ENCODE measurements at regions not wholly inside any gene's neighbourhood (a gene's known extent, or its start where the extent isn't known, plus 50 kb on each side); places are given as distances from the start of the nearest gene placed in this dataset.

GRCh38 chr16:6517020-6517720 lies 815.5 kb upstream of the RBFOX1 start:
- TF ChIP-seq SUZ12 (IDR thresholded peaks at IDR 0.05; ENCODE audit: extremely low read depth, insufficient read depth, insufficient read length) = no peak
- no peak for TF ChIP-seq ZNF274 (IDR thresholded peaks at IDR 0.05; ENCODE audit: low read depth, low read length)
- no peak for TF ChIP-seq YY1 (IDR thresholded peaks at IDR 0.05; ENCODE audit: insufficient read depth, insufficient read length)
- DNase-seq (ENCODE audit: low read depth, low spot score) = no peak
- H3K36me3 ChIP-seq (ENCODE audit: insufficient read depth, insufficient read length, low read length) = no peaks in the 10 kb centered on the region
- H3K27me3 ChIP-seq (ENCODE audit: insufficient read depth, insufficient read length) = no peaks in the 10 kb centered on the region
- no peak overlapping the region for H3K4me3 ChIP-seq (ENCODE audit: insufficient read length, low read depth)
- H3K9me3 ChIP-seq (ENCODE audit: insufficient read depth, low read length) = no peaks in the 10 kb centered on the region; the same call in 1 of the 2 replicates
- no peak overlapping the region for H3K9ac ChIP-seq (ENCODE audit: insufficient read length, low read depth)
- no peaks in the 10 kb centered on the region for H3K4me1 ChIP-seq (ENCODE audit: insufficient read depth, insufficient read length)

- Histone ChIP-seq H3K9ac (ENCODE audit: insufficient read length, low read depth) (no peak overlapping the region), H3K4me1 (ENCODE audit: insufficient read depth, insufficient read length) (no peaks in the 10 kb centered on the region), H3K4me3 (ENCODE audit: insufficient read length, low read depth) (no peak overlapping the region), H3K27me3 (ENCODE audit: insufficient read depth, insufficient read length) (no peaks in the 10 kb centered on the region), H3K36me3 (ENCODE audit: insufficient read depth, insufficient read length, low read length) (no peaks in the 10 kb centered on the region), H3K9me3 (ENCODE audit: insufficient read depth, low read length) (no peaks in the 10 kb centered on the region; the same call in 1 of the 2 replicates)
- no peak for DNase-seq (ENCODE audit: low read depth, low spot score)
- no peak for TF ChIP-seq YY1 (IDR thresholded peaks at IDR 0.05; ENCODE audit: insufficient read depth, insufficient read length)
- TF ChIP-seq SUZ12 (IDR thresholded peaks at IDR 0.05; ENCODE audit: extremely low read depth, insufficient read depth, insufficient read length) = no peak
- TF ChIP-seq ZNF274 (IDR thresholded peaks at IDR 0.05; ENCODE audit: low read depth, low read length) = no peak
Measured at GRCh38 chr16:6512512-6512911, 820.1 kb upstream of the RBFOX1 start.

GRCh38 chr16:6510261-6510660 lies 822.4 kb upstream of the RBFOX1 start:
- Histone ChIP-seq H3K4me1 (ENCODE audit: insufficient read depth, insufficient read length) (no peaks in the 10 kb centered on the region), H3K27me3 (ENCODE audit: insufficient read depth, insufficient read length) (no peaks in the 10 kb centered on the region), H3K36me3 (ENCODE audit: insufficient read depth, insufficient read length, low read length) (no peaks in the 10 kb centered on the region), H3K4me3 (ENCODE audit: insufficient read length, low read depth) (no peak overlapping the region), H3K9ac (ENCODE audit: insufficient read length, low read depth) (no peak overlapping the region), H3K9me3 (ENCODE audit: insufficient read depth, low read length) (no peaks in the 10 kb centered on the region; the same call in 1 of the 2 replicates)
- no peak for TF ChIP-seq SUZ12 (IDR thresholded peaks at IDR 0.05; ENCODE audit: extremely low read depth, insufficient read depth, insufficient read length)
- TF ChIP-seq YY1 (IDR thresholded peaks at IDR 0.05; ENCODE audit: insufficient read depth, insufficient read length) = no peak
- no peak for TF ChIP-seq ZNF274 (IDR thresholded peaks at IDR 0.05; ENCODE audit: low read depth, low read length)
- no peak for DNase-seq (ENCODE audit: low read depth, low spot score)

- no peak for DNase-seq (ENCODE audit: low read depth, low spot score)
- H3K4me3 ChIP-seq (ENCODE audit: insufficient read length, low read depth) = no peak overlapping the region
- no peak for TF ChIP-seq YY1 (IDR thresholded peaks at IDR 0.05; ENCODE audit: insufficient read depth, insufficient read length)
- no peak for TF ChIP-seq ZNF274 (IDR thresholded peaks at IDR 0.05; ENCODE audit: low read depth, low read length)
- no peak for TF ChIP-seq SUZ12 (IDR thresholded peaks at IDR 0.05; ENCODE audit: extremely low read depth, insufficient read depth, insufficient read length)
- no peaks in the 10 kb centered on the region for H3K27me3 ChIP-seq (ENCODE audit: insufficient read depth, insufficient read length)
- no peaks in the 10 kb centered on the region for H3K36me3 ChIP-seq (ENCODE audit: insufficient read depth, insufficient read length, low read length)
- H3K9ac ChIP-seq (ENCODE audit: insufficient read length, low read depth) = no peak overlapping the region
- no peaks in the 10 kb centered on the region for H3K9me3 ChIP-seq (ENCODE audit: insufficient read depth, low read length)
- H3K4me1 ChIP-seq (ENCODE audit: insufficient read depth, insufficient read length) = no peaks in the 10 kb centered on the region
Measured at GRCh38 chr16:6499413-6499812, 833.2 kb upstream of the RBFOX1 start.

GRCh38 chr16:6498858-6499257 lies 833.8 kb upstream of the RBFOX1 start:
- Histone ChIP-seq H3K9ac (ENCODE audit: insufficient read length, low read depth) (no peak overlapping the region), H3K9me3 (ENCODE audit: insufficient read depth, low read length) (no peaks in the 10 kb centered on the region), H3K4me3 (ENCODE audit: insufficient read length, low read depth) (no peak overlapping the region), H3K27me3 (ENCODE audit: insufficient read depth, insufficient read length) (no peaks in the 10 kb centered on the region), H3K36me3 (ENCODE audit: insufficient read depth, insufficient read length, low read length) (no peaks in the 10 kb centered on the region), H3K4me1 (ENCODE audit: insufficient read depth, insufficient read length) (no peaks in the 10 kb centered on the region)
- no peak for TF ChIP-seq ZNF274 (IDR thresholded peaks at IDR 0.05; ENCODE audit: low read depth, low read length)
- TF ChIP-seq YY1 (IDR thresholded peaks at IDR 0.05; ENCODE audit: insufficient read depth, insufficient read length) = no peak
- TF ChIP-seq SUZ12 (IDR thresholded peaks at IDR 0.05; ENCODE audit: extremely low read depth, insufficient read depth, insufficient read length) = no peak
- DNase-seq (ENCODE audit: low read depth, low spot score) = no peak

GRCh38 chr16:6496996-6497395 lies 835.6 kb upstream of the RBFOX1 start:
- DNase-seq (ENCODE audit: low read depth, low spot score) = no peak
- H3K4me3 ChIP-seq (ENCODE audit: insufficient read length, low read depth) = no peak overlapping the region
- H3K9me3 ChIP-seq (ENCODE audit: insufficient read depth, low read length) = no peaks in the 10 kb centered on the region
- no peaks in the 10 kb centered on the region for H3K4me1 ChIP-seq (ENCODE audit: insufficient read depth, insufficient read length)
- no peaks in the 10 kb centered on the region for H3K27me3 ChIP-seq (ENCODE audit: insufficient read depth, insufficient read length)
- no peak overlapping the region for H3K9ac ChIP-seq (ENCODE audit: insufficient read length, low read depth)
- TF ChIP-seq SUZ12 (IDR thresholded peaks at IDR 0.05; ENCODE audit: extremely low read depth, insufficient read depth, insufficient read length) (no peak), YY1 (IDR thresholded peaks at IDR 0.05; ENCODE audit: insufficient read depth, insufficient read length) (no peak), ZNF274 (IDR thresholded peaks at IDR 0.05; ENCODE audit: low read depth, low read length) (no peak)
- no peaks in the 10 kb centered on the region for H3K36me3 ChIP-seq (ENCODE audit: insufficient read depth, insufficient read length, low read length)

- no peak overlapping the region for H3K4me3 ChIP-seq (ENCODE audit: insufficient read length, low read depth)
- no peak for DNase-seq (ENCODE audit: low read depth, low spot score)
- H3K9ac ChIP-seq (ENCODE audit: insufficient read length, low read depth) = no peak overlapping the region
- H3K36me3 ChIP-seq (ENCODE audit: insufficient read depth, insufficient read length, low read length) = no peaks in the 10 kb centered on the region
- no peaks in the 10 kb centered on the region for H3K9me3 ChIP-seq (ENCODE audit: insufficient read depth, low read length)
- H3K27me3 ChIP-seq (ENCODE audit: insufficient read depth, insufficient read length) = no peaks in the 10 kb centered on the region
- no peaks in the 10 kb centered on the region for H3K4me1 ChIP-seq (ENCODE audit: insufficient read depth, insufficient read length)
- no peak for TF ChIP-seq SUZ12 (IDR thresholded peaks at IDR 0.05; ENCODE audit: extremely low read depth, insufficient read depth, insufficient read length)
- TF ChIP-seq ZNF274 (IDR thresholded peaks at IDR 0.05; ENCODE audit: low read depth, low read length) = no peak
- no peak for TF ChIP-seq YY1 (IDR thresholded peaks at IDR 0.05; ENCODE audit: insufficient read depth, insufficient read length)
Measured at GRCh38 chr16:6495486-6496210, 837.0 kb upstream of the RBFOX1 start.
